Neural crest cell (in vitro differentiated cells): ENCODE measurements at regions not wholly inside any gene's neighbourhood (a gene's known extent, or its start where the extent isn't known, plus 50 kb on each side); places are given as distances from the start of the nearest gene placed in this dataset.
"Not testable (repeated sequence)": the region's sequence is repeated elsewhere in the genome, so short reads cannot be mapped to it uniquely, and the experiment has no call there.

ENCODE experiments used
- DNase-seq: peaks from one replicate; pipeline ENCODE4 v3.0.0; 2021; ENCODE audit warnings: low read depth, mixed read lengths, low spot score
- H3K27ac Mint-ChIP-seq: one replicate; pipeline ENCODE4 v1.8.0; 2021; ENCODE audit warnings: mild to moderate bottlenecking, mixed read lengths; ENCODE audit not compliant: unreplicated experiment
- H3K27me3 Mint-ChIP-seq: 2 replicates; pipeline ENCODE4 v1.8.0; 2021; ENCODE audit warnings: low read depth, mild to moderate bottlenecking, mixed read lengths
- H3K36me3 Mint-ChIP-seq: 2 replicates; pipeline ENCODE4 v1.8.0; 2021; ENCODE audit warnings: low read depth, mild to moderate bottlenecking, mixed read lengths
- H3K4me1 Mint-ChIP-seq: 2 replicates; pipeline ENCODE4 v1.8.0; 2021; ENCODE audit warnings: mixed read lengths
- H3K4me3 Mint-ChIP-seq: one replicate; pipeline ENCODE4 v1.8.0; 2021; ENCODE audit warnings: mild to moderate bottlenecking, mixed read lengths
- H3K9me3 Mint-ChIP-seq: 2 replicates; pipeline ENCODE4 v1.8.0; 2021; ENCODE audit warnings: mixed read lengths

DNA sequence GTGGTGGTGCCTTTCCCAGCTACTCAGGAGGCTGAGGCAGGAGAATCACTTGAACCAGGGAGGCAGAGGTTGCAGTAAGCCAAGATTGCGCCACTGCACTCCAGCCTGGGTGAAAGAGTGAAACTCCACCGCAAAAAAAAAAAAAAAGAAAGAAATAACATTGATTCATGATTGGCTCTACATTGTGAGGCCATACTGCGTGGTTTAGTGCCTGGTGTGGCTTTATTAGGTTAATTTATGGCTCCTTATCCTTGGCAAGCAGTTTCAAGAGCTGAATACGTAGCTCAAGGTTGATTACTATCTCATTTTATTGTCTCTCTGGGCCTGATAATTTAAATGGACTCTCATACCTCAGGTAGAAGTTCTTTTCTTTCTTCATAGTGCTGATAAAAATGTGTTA lies 80.5 kb upstream of the MTLN start:
- not testable (repeated sequence) for H3K9me3 Mint-ChIP-seq, H3K27ac Mint-ChIP-seq, DNase-seq, H3K27me3 Mint-ChIP-seq, H3K36me3 Mint-ChIP-seq, H3K4me3 Mint-ChIP-seq, H3K4me1 Mint-ChIP-seq

DNA sequence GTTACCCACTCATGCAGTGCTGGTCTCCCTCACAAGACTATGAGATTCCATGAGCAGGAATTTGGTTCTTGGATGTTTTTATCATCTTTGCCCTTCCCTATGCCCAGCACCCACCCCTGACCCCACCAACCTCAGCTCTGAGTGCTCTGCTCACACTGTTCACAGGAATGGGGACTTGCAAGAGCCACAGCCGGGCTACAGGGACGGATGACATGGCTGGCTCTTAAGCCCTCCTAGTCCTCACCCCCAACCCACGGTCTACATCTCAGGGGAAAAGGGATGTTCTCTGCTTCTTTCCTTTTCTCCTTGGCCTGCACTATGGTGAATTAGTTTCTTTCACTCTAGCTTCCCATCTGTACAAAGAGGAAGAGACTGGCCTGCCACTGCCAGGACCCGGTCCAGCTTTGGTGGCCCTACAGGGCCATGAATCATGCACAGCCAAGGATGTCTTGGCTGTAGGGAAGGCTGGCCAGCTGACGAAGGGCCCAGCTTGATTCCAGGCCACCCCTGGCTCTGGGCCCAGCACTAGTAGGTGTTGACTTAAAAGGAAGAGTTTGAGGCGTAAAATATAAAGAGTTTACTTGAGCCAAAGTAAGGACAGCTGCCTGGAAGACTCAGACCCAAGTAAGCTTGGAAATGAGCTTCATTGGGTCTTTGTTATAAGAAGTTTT lies 79.7 kb upstream of the MTLN start:
- not testable (repeated sequence) for DNase-seq, H3K27me3 Mint-ChIP-seq, H3K9me3 Mint-ChIP-seq, H3K4me1 Mint-ChIP-seq, H3K36me3 Mint-ChIP-seq, H3K4me3 Mint-ChIP-seq, H3K27ac Mint-ChIP-seq

DNA sequence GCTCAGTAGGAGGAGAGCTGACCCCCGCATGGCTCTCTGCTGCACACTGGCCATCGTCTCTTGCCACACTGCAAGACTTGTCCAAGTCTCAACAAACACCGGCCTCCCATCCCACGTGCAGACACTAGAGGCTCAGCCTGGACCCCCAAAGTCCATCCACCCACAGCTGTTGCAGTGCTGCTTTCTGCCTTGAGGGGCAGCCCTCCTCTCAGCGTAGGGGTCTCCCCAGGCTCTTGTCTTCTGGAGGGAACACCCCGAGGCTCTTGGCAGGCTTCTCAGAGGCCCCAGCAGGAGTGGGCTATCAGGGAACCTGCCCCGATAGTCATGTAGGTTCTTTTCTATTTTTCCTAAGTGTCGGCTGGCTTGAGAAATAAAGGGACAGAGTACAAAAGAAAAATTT lies 75.5 kb upstream of the MTLN start:
- H3K36me3 Mint-ChIP-seq, H3K27ac Mint-ChIP-seq, H3K9me3 Mint-ChIP-seq, H3K4me1 Mint-ChIP-seq, DNase-seq, H3K27me3 Mint-ChIP-seq, H3K4me3 Mint-ChIP-seq: not testable (repeated sequence)

DNA sequence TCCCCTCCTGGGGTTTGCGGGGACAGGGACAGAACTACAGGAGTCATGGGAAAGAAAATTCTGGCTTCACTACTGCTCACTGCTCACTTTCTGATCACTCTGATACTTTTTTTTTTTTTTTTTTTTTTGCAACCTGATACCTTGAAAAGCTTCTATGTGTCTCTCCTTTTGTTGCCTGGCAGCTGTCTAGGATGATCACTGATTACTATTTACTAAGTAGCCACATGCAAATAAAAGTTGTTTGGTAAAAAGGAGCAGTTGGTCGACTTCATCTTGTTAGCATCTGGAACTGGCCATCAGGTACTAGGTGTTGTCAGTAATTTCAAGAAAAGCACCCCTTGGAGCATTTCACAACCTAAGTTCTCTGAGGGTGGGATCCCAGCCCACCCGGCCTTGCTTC lies 74.9 kb upstream of the MTLN start:
- H3K4me3 Mint-ChIP-seq, DNase-seq, H3K27me3 Mint-ChIP-seq, H3K4me1 Mint-ChIP-seq, H3K9me3 Mint-ChIP-seq, H3K36me3 Mint-ChIP-seq, H3K27ac Mint-ChIP-seq: not testable (repeated sequence)

DNA sequence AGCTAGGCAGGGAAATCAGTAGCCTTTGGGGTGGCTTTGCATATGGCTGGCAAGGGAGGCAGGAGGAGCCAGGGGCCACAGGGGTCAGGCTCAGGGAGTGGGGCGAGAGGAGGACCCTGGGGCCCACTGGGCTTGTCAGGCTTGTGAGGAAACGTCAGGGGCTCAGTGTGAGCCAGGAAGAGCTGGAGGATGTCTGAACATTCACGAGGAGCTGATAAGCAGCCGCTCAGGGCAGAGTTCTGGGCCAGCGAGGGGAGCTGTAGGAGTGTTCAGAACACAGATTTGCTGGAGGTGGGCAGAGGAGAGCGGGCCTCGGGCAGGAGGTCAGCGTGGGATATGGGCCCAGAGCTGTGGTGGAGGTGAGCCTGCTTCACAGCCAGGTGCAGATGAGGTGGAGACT lies 72.7 kb upstream of the MTLN start:
- H3K9me3 Mint-ChIP-seq, H3K4me1 Mint-ChIP-seq: not testable (repeated sequence)

GRCh38 chr2:110280804-110281203 lies 68.5 kb upstream of the MTLN start:
- not testable (repeated sequence) for H3K4me3 Mint-ChIP-seq, H3K36me3 Mint-ChIP-seq, H3K9me3 Mint-ChIP-seq, H3K27me3 Mint-ChIP-seq, DNase-seq, H3K4me1 Mint-ChIP-seq, H3K27ac Mint-ChIP-seq

More for the DNA sequence above, 72.7 kb upstream of the MTLN start:
- DNase-seq, H3K4me3 Mint-ChIP-seq, H3K27me3 Mint-ChIP-seq, H3K27ac Mint-ChIP-seq, H3K36me3 Mint-ChIP-seq: not testable (repeated sequence)

GRCh38 chr2:110277054-110277453 lies 64.7 kb upstream of the MTLN start:
- not testable (repeated sequence) for H3K4me1 Mint-ChIP-seq, H3K9me3 Mint-ChIP-seq, H3K36me3 Mint-ChIP-seq, H3K4me3 Mint-ChIP-seq, H3K27ac Mint-ChIP-seq, DNase-seq, H3K27me3 Mint-ChIP-seq

- not testable (repeated sequence) for DNase-seq, H3K4me1 Mint-ChIP-seq, H3K36me3 Mint-ChIP-seq, H3K4me3 Mint-ChIP-seq, H3K9me3 Mint-ChIP-seq, H3K27ac Mint-ChIP-seq, H3K27me3 Mint-ChIP-seq
Observed at GRCh38 chr2:110276092-110276491, 63.7 kb upstream of the MTLN start.

DNA sequence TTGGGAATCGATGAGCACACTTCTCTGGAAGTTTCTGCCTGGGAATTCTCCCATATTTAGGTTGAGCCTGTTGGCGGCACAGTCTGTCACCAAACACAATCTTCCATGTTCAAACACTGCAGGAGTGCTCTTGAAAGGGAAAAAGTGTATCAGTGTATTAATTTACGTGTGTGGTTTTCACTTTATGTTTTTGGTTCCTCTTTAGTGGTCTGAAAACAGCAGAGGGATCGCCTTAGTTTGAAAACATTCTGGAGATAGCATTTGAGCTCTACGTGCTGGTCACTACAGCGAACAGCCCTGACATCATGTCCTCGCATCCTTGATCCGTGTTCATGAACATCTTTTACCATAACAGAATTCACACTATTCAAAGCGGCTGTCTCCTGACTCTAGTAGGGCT lies 57.3 kb upstream of the MTLN start:
- not testable (repeated sequence) for H3K27me3 Mint-ChIP-seq, H3K9me3 Mint-ChIP-seq, H3K27ac Mint-ChIP-seq, DNase-seq, H3K4me1 Mint-ChIP-seq, H3K36me3 Mint-ChIP-seq, H3K4me3 Mint-ChIP-seq

- not testable (repeated sequence) for H3K4me3 Mint-ChIP-seq, H3K36me3 Mint-ChIP-seq, H3K9me3 Mint-ChIP-seq, H3K27ac Mint-ChIP-seq, H3K4me1 Mint-ChIP-seq, H3K27me3 Mint-ChIP-seq, DNase-seq
Observed at GRCh38 chr2:110267828-110268407, 55.6 kb upstream of the MTLN start.

DNA sequence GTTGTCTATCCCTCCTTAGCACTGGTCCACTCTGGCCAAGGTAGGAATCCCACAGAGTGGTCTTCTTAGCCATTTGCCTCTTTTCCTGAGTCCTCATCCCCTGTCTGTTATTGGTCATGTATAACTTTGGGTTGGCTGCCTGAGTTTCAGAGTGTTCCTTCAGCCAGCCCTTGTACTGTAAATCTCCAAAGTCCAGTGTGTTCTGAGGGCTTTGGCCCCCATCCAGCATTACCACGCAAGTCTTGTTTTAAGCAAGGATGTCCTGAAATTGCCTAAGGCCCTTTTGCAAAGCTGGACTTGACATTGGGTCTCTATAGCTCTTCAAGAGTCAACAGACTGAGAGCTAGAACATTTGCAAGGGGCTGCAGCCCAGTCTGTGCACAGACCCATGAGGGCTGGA lies 52.5 kb upstream of the MTLN start:
- not testable (repeated sequence) for H3K27me3 Mint-ChIP-seq, H3K36me3 Mint-ChIP-seq, DNase-seq, H3K4me3 Mint-ChIP-seq, H3K27ac Mint-ChIP-seq, H3K9me3 Mint-ChIP-seq, H3K4me1 Mint-ChIP-seq

GRCh38 chr2:110264076-110264681 lies 51.8 kb upstream of the MTLN start:
- H3K4me3 Mint-ChIP-seq, H3K27ac Mint-ChIP-seq, H3K9me3 Mint-ChIP-seq, H3K4me1 Mint-ChIP-seq, H3K27me3 Mint-ChIP-seq, H3K36me3 Mint-ChIP-seq, DNase-seq: not testable (repeated sequence)

DNA sequence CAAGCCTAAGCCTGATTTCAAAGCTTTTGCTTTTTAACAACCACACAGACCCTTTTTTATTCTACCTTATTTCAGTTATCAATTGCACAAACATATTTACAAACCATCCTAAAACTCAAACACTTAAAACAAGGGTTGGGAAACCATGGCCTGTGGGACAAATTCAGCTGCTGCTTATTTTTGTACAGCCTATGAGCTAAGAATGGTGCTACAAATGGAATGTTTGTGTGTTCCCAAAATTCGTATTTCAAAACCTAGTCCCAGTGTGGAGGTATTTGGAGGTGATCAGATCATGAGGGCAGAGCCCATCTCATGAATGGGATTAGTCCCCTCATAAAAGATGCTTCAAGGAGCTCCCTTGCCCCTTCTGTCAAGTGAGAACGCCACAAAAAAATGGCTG lies 51.1 kb upstream of the MTLN start:
- not testable (repeated sequence) for H3K27me3 Mint-ChIP-seq, DNase-seq, H3K4me3 Mint-ChIP-seq, H3K36me3 Mint-ChIP-seq, H3K27ac Mint-ChIP-seq, H3K4me1 Mint-ChIP-seq, H3K9me3 Mint-ChIP-seq
